ENCODE measurements at regions not wholly inside any gene's neighbourhood (a gene's known extent, or its start where the extent isn't known, plus 50 kb on each side); places are given as distances from the start of the nearest gene placed in this dataset.

DNA sequence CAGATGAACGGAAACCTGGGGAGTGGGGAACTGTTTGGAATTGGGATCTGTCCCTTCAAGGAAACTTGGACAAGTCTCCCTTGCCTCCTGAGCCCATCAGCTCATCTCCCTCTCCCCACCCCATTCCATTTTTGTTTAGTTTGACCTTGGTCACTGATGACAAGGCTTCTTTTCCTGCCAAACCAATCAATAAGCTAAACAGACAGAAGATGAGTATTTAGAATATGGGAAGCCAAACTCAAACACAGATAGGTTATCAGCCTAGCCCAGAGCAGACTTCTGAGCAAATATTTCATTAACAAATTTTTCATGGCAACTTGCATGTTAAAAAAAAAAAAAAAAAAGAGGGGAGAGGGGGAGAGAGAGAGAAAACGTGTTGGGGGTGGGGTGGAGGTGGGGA is 337.2 kb upstream of the PROX1 start:
- Histone ChIP-seq H3K9me3 (ENCODE audit: control insufficient read depth in 2 of 2, insufficient read depth in 1 of 2, low read depth in 1 of 2, low read length in 1 of 2) (no peaks in the 10 kb centered on the region), H3K36me3 (ENCODE audit: control insufficient read depth in 3 of 3, insufficient read depth in 2 of 3, low read depth in 1 of 3, low read length in 3 of 3) (no peaks in the 10 kb centered on the region), H3K4me1 (ENCODE audit: control insufficient read depth in 3 of 3, insufficient read depth in 2 of 3, low read depth in 1 of 3, low read length in 2 of 3) (no peaks in the 10 kb centered on the region), H3K4me3 (ENCODE audit: low read depth in 1 of 3, low read length in 3 of 3) (no peak overlapping the region), H3K27me3 (ENCODE audit: control insufficient read depth in 3 of 3, insufficient read depth in 3 of 3, low read length in 3 of 3) (peaks cover 0 to 3% (median 0%) of the 10 kb centered on the region in 3 donors), H3K27ac (ENCODE audit: low read depth in 1 of 3, low read length in 2 of 3) (no peak overlapping the region)
- DNase-seq (no peak), FAIRE-seq (no peak)
- 62 to 69% (median 65%) methylated on average over 2 of the region's 2 CpGs for whole genome bisulfite sequencing, 3 donors

DNA sequence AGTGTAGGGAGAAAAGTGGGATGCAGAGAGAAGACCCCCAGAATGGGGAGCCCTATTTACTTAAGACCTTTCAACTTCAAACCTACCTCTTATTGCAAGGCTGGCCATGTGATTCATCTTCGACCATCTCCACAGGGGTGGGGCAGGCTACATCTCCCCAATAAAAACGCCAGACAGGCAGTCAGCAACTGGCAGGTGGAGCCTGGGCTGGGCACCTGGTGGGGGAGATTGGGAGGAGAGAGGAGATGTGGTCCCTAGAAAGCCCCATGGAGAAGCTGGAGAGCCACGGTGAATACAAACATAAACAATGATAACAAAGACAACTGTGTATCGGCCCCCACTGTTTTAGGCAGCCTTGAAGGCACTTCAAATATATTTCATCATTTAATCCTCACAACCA is 336.7 kb upstream of the PROX1 start:
- no peak overlapping the region for H3K27ac ChIP-seq (ENCODE audit: low read depth in 1 of 3, low read length in 2 of 3)
- 55 to 66% (median 62%) methylated on average over 4 of the region's 4 CpGs for WGBS, 3 donors
- FAIRE-seq: no peak
- peaks cover 0 to 3% (median 0%) of the 10 kb centered on the region in 3 donors for H3K4me1 ChIP-seq (ENCODE audit: control insufficient read depth in 3 of 3, insufficient read depth in 2 of 3, low read depth in 1 of 3, low read length in 2 of 3)
- H3K4me3 ChIP-seq (ENCODE audit: low read depth in 1 of 3, low read length in 3 of 3): no peak overlapping the region
- H3K9me3 ChIP-seq (ENCODE audit: control insufficient read depth in 2 of 2, insufficient read depth in 1 of 2, low read depth in 1 of 2, low read length in 1 of 2): no peaks in the 10 kb centered on the region
- no peak for DNase-seq
- H3K27me3 ChIP-seq (ENCODE audit: control insufficient read depth in 3 of 3, insufficient read depth in 3 of 3, low read length in 3 of 3): peaks cover 0 to 3% (median 0%) of the 10 kb centered on the region in 3 donors
- H3K36me3 ChIP-seq (ENCODE audit: control insufficient read depth in 3 of 3, insufficient read depth in 2 of 3, low read depth in 1 of 3, low read length in 3 of 3): no peaks in the 10 kb centered on the region

DNA sequence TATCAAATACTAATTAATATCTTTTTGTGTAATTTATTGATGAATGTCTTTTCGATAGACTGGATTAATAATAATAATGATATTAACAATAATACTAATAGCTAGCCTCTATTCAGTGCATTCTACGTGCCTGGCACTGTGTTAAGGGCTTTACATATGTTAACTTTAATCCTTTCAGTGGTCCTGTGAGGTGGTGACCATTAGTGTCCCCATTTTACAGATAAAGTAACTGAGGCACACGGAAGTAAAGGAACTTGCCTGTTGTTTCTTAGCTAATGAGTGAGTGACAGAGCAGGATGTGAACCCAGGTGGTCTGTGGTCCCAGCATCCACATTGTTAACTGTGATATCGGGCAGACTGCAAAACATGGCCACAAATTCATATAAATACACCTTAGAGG is 335.7 kb upstream of the PROX1 start:
- Histone ChIP-seq H3K27me3 (ENCODE audit: control insufficient read depth in 3 of 3, insufficient read depth in 3 of 3, low read length in 3 of 3) (peaks cover 0 to 3% (median 0%) of the 10 kb centered on the region in 3 donors), H3K9me3 (ENCODE audit: control insufficient read depth in 2 of 2, insufficient read depth in 1 of 2, low read depth in 1 of 2, low read length in 1 of 2) (no peaks in the 10 kb centered on the region), H3K27ac (ENCODE audit: low read depth in 1 of 3, low read length in 2 of 3) (no peak overlapping the region), H3K4me3 (ENCODE audit: low read depth in 1 of 3, low read length in 3 of 3) (no peak overlapping the region), H3K4me1 (ENCODE audit: control insufficient read depth in 3 of 3, insufficient read depth in 2 of 3, low read depth in 1 of 3, low read length in 2 of 3) (peaks cover 0 to 12% (median 0%) of the 10 kb centered on the region in 3 donors), H3K36me3 (ENCODE audit: control insufficient read depth in 3 of 3, insufficient read depth in 2 of 3, low read depth in 1 of 3, low read length in 3 of 3) (no peaks in the 10 kb centered on the region)
- DNase-seq (no peak), FAIRE-seq (no peak)
- WGBS, 3 donors: 85 to 86% (median 86%) methylated on average over 4 of the region's 4 CpGs

DNA sequence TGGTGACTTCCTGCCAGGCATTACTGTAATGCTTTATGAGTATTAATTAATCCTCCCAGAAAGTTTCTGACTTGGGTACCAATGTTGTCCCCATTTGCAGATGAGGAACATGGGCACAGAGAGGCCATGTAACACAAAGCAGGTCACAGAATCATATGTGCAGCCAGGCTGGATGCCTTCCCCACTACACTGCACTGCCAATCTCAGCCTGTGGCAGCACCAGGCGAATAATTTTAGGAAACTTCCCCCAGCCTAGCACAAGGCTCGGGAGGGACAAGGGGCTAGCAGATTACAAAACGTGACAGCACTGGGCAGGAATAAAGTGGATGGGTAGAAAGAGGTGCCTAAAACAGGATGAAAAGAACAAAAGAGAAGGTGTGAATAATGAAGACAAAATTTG is 331.7 kb upstream of the PROX1 start:
- H3K4me3 ChIP-seq (ENCODE audit: low read depth in 1 of 3, low read length in 3 of 3): no peak overlapping the region
- no peaks in the 10 kb centered on the region for H3K36me3 ChIP-seq (ENCODE audit: control insufficient read depth in 3 of 3, insufficient read depth in 2 of 3, low read depth in 1 of 3, low read length in 3 of 3)
- no peak for DNase-seq
- 48 to 62% (median 52%) methylated on average over 3 of the region's 3 CpGs for WGBS, 3 donors
- H3K9me3 ChIP-seq (ENCODE audit: control insufficient read depth in 2 of 2, insufficient read depth in 1 of 2, low read depth in 1 of 2, low read length in 1 of 2): no peaks in the 10 kb centered on the region
- peak overlapping the region in 1 of 3 donors; percentile 5 for H3K27ac ChIP-seq (ENCODE audit: low read depth in 1 of 3, low read length in 2 of 3)
- H3K4me1 ChIP-seq (ENCODE audit: control insufficient read depth in 3 of 3, insufficient read depth in 2 of 3, low read depth in 1 of 3, low read length in 2 of 3): peaks cover 3 to 32% (median 5%) of the 10 kb centered on the region in 3 donors
- no peaks in the 10 kb centered on the region for H3K27me3 ChIP-seq (ENCODE audit: control insufficient read depth in 3 of 3, insufficient read depth in 3 of 3, low read length in 3 of 3)
- no peak for FAIRE-seq

DNA sequence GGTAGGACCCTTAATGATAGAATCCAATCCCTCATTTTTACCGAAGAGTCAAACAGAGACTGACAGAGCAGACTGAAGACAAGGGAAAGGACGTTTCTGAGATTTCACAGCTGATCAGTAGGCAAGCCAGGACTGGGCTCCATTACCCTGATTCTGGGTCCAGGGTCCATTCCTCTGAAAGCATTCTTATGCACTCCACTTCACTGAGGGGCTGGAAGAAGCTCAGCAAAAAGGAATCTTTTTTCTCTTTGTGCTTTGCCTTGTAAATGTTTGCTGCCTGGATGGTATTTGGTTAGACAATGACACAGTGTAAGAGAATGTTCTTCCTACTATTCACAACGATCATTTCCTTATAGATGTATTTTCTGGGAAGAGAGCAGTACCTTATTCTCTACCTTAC is 331.3 kb upstream of the PROX1 start:
- H3K27ac ChIP-seq (ENCODE audit: low read depth in 1 of 3, low read length in 2 of 3): peak overlapping the region in 1 of 3 donors; percentile 5

DNA sequence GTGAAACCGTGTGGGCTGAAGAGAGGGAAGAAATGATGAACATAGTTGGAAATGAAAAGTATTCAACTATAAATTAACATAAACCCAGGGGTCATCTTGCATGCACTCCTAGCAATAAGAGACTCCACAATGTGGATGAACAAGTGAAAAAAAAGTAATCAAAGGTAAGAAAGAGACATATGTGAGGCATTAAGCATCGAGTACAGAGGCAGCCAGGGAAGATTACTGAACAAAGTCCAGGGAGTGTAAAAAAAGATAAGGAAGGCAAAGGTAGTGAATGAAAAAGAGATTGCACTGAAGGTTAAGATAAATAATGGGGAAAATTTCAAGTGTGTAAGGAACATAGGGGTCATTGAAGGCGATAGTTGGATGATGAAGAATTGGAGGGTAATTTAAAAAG is 330.8 kb upstream of the PROX1 start:
- no peak for FAIRE-seq
- Histone ChIP-seq H3K9me3 (ENCODE audit: control insufficient read depth in 2 of 2, insufficient read depth in 1 of 2, low read depth in 1 of 2, low read length in 1 of 2) (no peaks in the 10 kb centered on the region), H3K27ac (ENCODE audit: low read depth in 1 of 3, low read length in 2 of 3) (peak overlapping the region in 1 of 3 donors; percentile 5), H3K27me3 (ENCODE audit: control insufficient read depth in 3 of 3, insufficient read depth in 3 of 3, low read length in 3 of 3) (no peaks in the 10 kb centered on the region), H3K4me1 (ENCODE audit: control insufficient read depth in 3 of 3, insufficient read depth in 2 of 3, low read depth in 1 of 3, low read length in 2 of 3) (peaks cover 3 to 32% (median 5%) of the 10 kb centered on the region in 3 donors), H3K4me3 (ENCODE audit: low read depth in 1 of 3, low read length in 3 of 3) (no peak overlapping the region), H3K36me3 (ENCODE audit: control insufficient read depth in 3 of 3, insufficient read depth in 2 of 3, low read depth in 1 of 3, low read length in 3 of 3) (no peaks in the 10 kb centered on the region)
- WGBS, 3 donors: 6 to 46% (median 29%) methylated on average over 3 of the region's 3 CpGs
- peak; percentile 55 to 81 for DNase-seq

More for the DNA sequence above, 331.3 kb upstream of the PROX1 start:
- Histone ChIP-seq H3K27me3 (ENCODE audit: control insufficient read depth in 3 of 3, insufficient read depth in 3 of 3, low read length in 3 of 3) (no peaks in the 10 kb centered on the region), H3K4me1 (ENCODE audit: control insufficient read depth in 3 of 3, insufficient read depth in 2 of 3, low read depth in 1 of 3, low read length in 2 of 3) (peaks cover 3 to 32% (median 5%) of the 10 kb centered on the region in 3 donors), H3K9me3 (ENCODE audit: control insufficient read depth in 2 of 2, insufficient read depth in 1 of 2, low read depth in 1 of 2, low read length in 1 of 2) (no peaks in the 10 kb centered on the region), H3K4me3 (ENCODE audit: low read depth in 1 of 3, low read length in 3 of 3) (no peak overlapping the region), H3K36me3 (ENCODE audit: control insufficient read depth in 3 of 3, insufficient read depth in 2 of 3, low read depth in 1 of 3, low read length in 3 of 3) (no peaks in the 10 kb centered on the region)
- peak; percentile 18 to 42 for DNase-seq
- 11 to 40% (median 22%) methylated on average over 3 of the region's 3 CpGs for WGBS, 3 donors
- FAIRE-seq: no peak

DNA sequence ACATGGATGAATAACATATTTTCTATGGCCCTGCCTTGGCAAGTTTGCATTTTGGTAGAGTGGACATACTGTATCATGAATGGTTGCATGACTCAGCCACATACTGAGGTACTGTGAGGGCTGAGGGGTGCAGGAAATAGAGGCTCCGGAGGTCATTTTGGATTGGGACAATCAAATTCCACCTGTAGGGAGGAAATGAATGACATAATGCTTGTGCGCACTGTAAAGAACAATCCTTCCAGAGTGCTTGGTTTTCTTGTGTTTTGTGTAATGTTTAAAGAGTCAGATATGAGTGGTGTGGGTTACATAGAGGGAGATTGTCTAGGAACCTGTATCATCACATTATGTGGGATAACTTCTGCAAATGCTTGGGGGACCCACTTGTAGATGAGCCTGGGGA is 329.9 kb upstream of the PROX1 start:
- no peaks in the 10 kb centered on the region for H3K36me3 ChIP-seq (ENCODE audit: control insufficient read depth in 3 of 3, insufficient read depth in 2 of 3, low read depth in 1 of 3, low read length in 3 of 3)
- H3K4me1 ChIP-seq (ENCODE audit: control insufficient read depth in 3 of 3, insufficient read depth in 2 of 3, low read depth in 1 of 3, low read length in 2 of 3): peaks cover 3 to 32% (median 5%) of the 10 kb centered on the region in 3 donors
- peak overlapping the region in 2 of 3 donors; percentile 56 to 65 for H3K27ac ChIP-seq (ENCODE audit: low read depth in 1 of 3, low read length in 2 of 3)
- no peak overlapping the region for H3K4me3 ChIP-seq (ENCODE audit: low read depth in 1 of 3, low read length in 3 of 3)
- H3K27me3 ChIP-seq (ENCODE audit: control insufficient read depth in 3 of 3, insufficient read depth in 3 of 3, low read length in 3 of 3): no peaks in the 10 kb centered on the region
- FAIRE-seq (no peak), DNase-seq (peak; percentile 24 to 40)
- 43 to 66% (median 52%) methylated on average over 2 of the region's 2 CpGs for WGBS, 3 donors
- H3K9me3 ChIP-seq (ENCODE audit: control insufficient read depth in 2 of 2, insufficient read depth in 1 of 2, low read depth in 1 of 2, low read length in 1 of 2): no peaks in the 10 kb centered on the region

DNA sequence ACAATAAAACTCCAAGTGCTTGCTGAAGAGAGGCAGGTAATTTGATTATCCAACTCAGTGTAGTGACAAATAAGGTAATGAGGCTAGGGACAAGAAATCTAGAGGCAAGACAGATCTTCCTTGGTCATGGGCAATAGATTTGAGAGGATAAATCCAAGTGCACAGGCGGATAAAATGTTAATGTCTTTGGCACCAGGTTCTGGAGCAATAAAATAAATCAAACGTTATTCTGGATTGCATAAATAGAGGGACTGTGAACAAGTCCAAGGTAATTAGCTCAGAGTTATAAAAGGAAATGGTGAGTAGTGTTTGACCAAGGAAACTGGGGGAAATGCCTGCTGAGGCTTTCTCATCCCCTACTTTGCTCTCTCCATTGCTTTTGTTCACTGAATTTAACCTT is 329.3 kb upstream of the PROX1 start:
- H3K27me3 ChIP-seq (ENCODE audit: control insufficient read depth in 3 of 3, insufficient read depth in 3 of 3, low read length in 3 of 3): no peaks in the 10 kb centered on the region
- H3K4me3 ChIP-seq (ENCODE audit: low read depth in 1 of 3, low read length in 3 of 3): no peak overlapping the region
- DNase-seq: peak; percentile 51 to 83
- WGBS, 3 donors: 13 to 33% (median 33%) methylated on average over 2 of the region's 2 CpGs
- no peaks in the 10 kb centered on the region for H3K36me3 ChIP-seq (ENCODE audit: control insufficient read depth in 3 of 3, insufficient read depth in 2 of 3, low read depth in 1 of 3, low read length in 3 of 3)
- peaks cover 3 to 32% (median 5%) of the 10 kb centered on the region in 3 donors for H3K4me1 ChIP-seq (ENCODE audit: control insufficient read depth in 3 of 3, insufficient read depth in 2 of 3, low read depth in 1 of 3, low read length in 2 of 3)
- peak overlapping the region; percentile 3 to 65 (median 56) for H3K27ac ChIP-seq (ENCODE audit: low read depth in 1 of 3, low read length in 2 of 3)
- no peak for FAIRE-seq
- H3K9me3 ChIP-seq (ENCODE audit: control insufficient read depth in 2 of 2, insufficient read depth in 1 of 2, low read depth in 1 of 2, low read length in 1 of 2): no peaks in the 10 kb centered on the region

Data from small intestine (tissue), 7 donors.